Stimulated activated CD4-positive, alpha-beta T cell treated with anti-CD3 and anti-CD28 coated beads, TNF-alpha, amount 100 ng/mL, for 1 hour (primary cell): ENCODE measurements at regions not wholly inside any gene's neighbourhood (a gene's known extent, or its start where the extent isn't known, plus 50 kb on each side); places are given as distances from the start of the nearest gene placed in this dataset.
"Not testable (repeated sequence)": the region's sequence is repeated elsewhere in the genome, so short reads cannot be mapped to it uniquely, and the experiment has no call there.

Source experiments
- DNase-seq, 3 donors: peaks; one replicate each; pipeline ENCODE4 v3.0.0-alpha.2; 2020; ENCODE audit warnings: low read depth in 3 of 3, low spot score in 1 of 3

DNA sequence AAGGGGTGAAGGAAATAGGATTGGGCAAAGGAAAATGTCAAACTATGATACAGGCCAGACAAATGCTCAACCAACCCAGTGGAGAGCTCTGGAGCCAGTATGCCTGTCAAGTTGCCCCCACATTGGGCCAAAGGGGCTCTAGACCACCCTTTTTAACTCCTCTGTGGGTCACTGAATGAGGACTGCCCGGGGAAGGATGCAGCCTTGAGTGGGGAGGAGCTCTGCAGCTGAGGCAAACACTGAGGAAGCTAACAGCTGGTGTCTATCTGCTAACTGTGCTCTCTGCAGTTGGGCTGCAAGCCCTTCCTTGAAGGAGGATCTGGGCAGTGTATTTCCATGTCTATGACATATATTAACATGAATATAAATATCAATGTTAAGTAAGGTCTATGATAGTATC, 98.4 kb upstream of the PRSS16 start:
- no peak for DNase-seq

DNA sequence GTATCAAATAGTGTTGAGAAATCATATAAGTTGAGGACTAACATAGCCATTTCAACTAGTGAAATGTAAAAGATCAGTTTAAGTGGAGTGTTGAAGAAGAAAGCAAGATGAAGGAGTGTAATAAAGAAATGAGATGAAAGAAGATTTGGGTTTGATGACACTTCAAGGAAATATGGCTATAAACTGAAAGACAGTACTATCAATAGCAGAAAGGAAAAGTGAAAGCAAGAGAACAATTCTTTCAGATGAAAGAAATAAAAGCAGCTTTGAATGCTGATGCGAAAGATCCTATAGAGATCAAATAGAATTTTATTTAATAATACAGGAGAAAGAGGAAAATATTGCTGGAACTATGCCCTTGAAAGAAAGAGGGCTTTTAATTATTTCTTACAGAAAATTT, 92.8 kb upstream of the PRSS16 start:
- no peak for DNase-seq

DNA sequence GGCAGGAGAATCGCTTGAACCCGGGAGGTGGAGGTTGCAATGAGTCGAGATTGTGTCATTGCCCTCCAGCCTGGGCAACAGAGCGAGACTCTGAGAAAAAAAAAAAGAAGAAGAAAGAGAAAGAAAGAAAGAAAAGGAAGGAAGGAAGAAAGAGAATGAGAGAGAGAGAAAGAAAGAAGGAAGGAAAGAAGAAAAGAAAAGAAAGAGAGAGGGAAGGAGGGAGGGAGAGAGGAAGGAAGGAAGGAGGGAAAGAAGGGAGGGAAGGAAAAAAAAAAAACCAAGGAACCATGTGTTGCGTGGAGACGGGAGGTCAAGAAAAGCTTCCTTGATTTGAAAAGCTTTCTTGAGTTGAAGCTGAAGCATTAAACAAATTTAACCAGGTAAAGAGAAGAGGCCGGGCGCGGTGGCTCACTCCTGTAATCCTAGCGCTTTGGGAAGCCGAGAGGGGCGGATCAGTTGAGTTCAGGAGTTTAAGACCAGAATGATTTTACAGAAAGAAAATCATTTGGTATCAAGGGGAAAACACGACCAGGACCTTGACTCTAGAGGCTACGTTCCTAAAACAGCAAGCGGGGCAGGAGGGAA, 90.5 kb upstream of the PRSS16 start:
- no peak for DNase-seq

DNA sequence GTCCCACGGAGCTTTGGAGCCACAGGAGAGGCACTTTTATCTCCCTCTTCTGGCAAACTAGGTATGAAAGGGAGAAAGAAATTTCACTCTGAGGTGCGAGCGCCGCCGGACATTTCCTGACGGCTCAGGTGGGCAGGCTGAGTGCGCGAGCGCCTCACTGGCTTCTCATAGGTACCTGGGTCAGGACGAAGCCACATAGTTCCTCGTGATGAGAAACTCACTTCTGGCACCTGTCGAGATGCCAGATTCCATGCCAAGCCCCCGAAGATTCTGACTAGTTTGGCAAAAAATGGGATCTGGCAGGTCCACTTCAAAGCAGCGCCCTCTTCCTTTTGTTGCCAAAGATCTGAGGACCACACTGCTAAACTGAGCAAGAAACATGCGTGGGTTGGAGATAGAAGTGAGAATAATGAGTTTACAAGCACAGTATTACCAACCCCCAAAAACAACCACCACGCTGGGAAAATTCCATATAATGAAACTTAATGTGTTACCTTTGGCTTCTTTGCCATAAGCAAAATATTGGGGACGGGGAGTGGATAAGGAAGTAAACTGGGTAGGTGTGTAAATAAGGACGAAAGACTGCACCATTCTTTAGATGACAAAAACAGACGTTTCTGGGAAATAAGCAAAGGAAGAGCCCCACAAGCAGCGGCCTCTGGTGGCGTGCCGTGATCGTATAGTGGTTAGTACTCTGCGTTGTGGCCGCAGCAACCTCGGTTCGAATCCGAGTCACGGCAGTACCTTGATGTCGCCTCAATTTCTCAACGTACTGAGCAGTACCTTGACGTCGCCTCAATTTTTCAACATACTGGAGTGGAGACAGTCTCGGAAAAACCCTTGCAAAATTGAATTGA, 89.8 kb upstream of the PRSS16 start:
- DNase-seq: peak in 2 of 3 donors; percentile 66 to 75

DNA sequence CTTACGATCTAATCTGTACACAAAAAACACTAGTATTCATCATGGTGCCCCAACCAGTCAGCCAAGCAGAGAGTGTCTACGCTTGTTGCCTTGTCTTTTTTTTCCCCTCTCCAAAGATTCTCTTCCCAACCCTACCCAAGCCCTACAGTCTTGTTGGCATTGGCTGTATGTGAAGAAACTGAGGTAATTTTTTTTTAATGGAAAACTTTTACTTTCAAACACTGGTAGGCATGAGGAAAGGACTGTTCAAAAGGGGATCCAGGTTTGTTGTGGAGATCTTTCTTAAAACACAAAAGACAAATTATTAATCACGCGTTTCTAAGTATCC, 89.2 kb upstream of the PRSS16 start:
- DNase-seq: no peak

DNA sequence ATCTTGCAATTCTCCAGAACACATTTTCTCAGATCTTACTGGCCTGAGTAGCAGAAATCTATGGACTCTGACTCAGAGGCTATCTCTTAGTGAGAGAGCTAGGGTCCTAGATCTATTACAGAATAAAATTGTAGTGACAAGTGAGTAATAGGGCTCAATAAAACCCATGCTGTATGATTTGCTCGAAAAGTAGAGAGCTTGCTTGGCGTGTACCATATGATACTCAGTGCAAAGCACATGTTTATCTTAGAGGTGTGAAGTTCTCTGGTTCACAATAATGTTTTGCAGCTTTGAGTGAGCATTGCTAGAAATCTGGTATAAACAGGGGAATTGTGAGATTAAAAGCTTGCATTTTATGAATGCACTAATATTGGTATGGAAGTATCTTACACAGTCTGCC, 87.8 kb upstream of the PRSS16 start:
- no peak for DNase-seq

DNA sequence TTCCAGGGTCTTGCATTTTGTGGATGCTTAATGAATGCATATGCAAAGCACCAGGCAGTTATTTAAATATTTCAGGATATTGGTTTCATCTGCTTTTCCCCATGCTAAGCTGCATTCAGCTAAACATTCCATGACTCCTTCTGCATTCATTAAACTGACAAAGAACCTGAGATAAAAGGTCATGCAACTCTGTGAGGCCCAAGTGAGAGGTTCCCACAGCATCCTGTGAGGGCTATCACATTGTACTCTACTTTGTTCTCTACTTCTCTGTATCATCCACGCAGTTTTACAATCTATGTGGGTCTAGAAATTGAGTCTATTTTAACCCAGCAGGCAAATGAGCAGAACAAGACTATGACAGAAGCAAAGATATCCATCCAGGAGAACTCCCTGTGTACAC, 86.4 kb upstream of the PRSS16 start:
- no peak for DNase-seq

DNA sequence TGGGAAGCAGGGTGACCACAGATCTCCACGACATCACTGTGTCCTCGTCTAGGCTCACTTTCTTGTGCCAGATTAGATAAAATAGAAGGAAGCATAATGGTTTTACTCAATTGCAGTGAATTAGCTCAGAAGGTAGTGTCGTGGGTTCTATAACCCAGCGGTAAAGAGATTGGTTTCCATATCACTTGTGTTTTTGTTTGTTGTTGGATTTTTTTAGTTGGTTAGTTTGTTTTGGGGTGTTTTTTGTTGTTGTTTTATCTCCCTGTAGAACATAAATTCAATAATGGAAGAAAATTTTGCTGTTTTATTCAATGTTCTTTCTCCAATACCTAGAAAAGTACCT, 85.9 kb upstream of the PRSS16 start:
- DNase-seq: no peak

DNA sequence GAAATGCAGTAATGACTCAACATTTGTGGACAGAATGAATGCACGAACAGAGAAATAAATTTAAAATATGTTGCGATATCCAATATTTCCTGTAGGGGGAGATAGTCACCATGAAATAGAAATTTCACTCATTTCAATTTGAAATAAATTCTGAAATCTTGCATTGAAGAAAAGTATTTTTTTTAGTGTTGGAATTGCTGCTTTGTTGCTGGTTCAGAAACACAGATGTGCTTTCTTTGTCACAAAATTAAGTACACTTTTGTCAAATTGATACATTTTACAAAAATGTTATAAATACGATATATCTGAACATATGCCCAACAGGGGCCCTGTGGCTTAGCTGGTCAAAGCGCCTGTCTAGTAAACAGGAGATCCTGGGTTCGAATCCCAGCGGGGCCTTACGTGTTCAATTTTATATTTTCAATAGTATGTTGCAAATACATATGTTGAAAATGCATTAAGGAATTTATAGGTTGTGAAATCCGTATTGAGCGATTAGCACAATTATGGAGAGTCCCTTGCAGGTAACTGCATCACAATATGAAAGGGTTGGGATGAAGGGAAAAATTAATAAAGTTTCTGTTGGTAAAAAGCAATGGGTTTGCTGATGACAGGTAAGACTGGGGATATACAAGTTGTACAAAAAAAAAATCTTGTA, 85.4 kb upstream of the PRSS16 start:
- DNase-seq: no peak

DNA sequence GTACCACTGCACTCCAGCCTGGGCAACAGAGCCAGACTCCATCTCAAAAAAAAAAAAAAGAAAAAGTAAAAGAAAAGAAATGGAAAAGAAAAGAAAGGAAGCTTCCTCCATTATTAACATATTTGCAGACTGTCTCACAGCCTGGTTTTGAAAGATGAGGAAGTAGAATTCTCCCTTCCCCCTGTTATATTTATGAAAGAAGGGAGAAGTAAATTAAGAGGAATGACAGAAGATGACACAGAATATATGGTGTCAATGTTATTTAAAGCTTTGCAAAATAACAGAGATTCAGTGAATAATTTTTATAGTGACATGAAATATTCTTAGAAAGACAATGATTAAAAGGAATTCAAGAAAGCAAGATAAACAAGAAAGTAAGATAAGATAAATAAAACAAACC, 83.7 kb upstream of the PRSS16 start:
- DNase-seq: no peak

DNA sequence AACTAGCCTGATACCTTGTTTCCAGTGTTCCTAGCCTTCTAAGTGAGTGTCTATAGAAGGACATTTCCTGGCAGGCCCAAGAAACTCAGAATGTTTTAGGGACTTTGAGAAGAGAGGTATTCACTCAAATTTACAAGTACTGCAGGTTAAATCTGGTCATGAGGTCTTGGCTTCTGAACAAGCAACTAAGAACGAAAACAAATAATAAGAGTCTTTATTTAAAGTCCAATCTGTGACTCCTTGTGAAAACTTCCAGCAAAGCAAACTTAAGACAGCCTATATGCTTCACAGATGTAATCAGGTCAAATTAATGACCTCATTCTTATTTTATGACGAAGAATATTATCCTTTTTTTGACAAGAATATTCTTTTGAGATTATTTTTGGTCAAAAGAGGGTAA, 79.4 kb upstream of the PRSS16 start:
- DNase-seq: no peak

DNA sequence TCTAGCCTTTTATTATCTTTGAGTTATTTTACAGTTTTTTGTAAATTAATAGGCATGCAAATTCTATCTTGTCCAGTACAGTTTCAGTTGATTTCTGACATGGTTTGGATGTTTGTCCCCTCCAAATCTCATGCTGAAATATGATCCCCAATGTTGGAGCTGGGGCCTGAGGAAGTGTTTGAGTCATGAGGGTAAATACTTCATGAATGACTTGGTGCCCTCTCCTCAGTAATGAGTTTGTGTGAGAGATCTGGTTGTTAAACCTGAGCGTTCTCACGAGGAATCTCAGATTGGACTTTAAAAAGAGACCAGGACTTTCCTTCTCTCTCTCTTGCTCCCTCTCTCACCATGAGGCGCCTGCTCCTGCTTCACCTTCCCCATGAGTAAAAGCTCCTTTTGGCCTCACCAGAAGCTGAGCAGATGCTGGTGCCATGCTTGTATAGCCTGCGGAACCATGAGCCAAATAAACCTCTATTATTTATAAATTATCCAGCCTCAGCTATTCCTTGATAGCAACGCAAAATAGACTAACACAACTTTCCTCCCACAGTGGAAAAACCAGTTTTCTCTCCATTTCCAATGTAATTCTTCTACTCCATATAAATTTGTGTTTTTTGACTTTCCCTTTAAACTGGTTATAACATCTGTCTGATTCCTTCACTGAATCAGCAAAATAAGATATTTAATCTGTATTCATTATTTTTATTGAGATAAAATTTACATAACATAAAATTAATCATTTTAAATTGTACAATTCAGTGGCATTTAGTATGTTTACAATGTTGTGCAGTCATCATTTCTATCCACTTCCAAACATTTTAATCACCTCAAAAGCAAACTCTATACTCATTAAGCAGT, 78.7 kb upstream of the PRSS16 start:
- no peak for DNase-seq

DNA sequence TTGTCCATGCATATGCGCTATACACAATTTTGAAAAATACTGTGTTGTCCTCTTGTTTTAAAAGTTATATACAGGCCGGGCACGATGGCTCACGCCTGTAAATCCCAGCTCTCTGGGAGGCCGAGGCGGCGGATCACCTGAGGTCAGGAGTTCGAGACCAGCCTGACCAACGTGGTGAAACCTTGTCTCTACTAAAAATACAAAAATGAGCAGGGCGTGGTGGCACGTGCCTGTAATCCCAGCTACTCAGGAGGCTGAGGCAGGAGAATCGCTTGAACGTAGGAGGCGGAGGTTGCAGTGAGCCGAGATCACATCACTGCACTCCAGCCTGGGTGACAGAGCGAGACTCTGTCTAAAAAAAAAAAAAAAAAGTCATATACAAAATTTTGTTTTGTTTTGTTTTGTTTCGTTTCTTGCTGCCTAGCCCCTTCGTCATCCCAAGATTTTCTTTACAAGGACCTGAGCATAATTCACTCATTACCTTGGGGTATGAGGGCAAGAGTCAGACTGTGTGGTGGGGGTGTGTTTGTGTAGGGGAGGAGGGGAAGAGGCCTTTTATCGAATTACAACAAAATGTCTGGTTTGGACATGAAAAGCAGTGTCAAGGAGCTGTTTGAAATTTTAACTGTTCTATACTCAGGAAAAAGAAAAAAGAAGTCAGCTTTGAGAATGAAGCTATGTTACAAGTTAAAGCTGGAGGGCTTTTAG, 74.8 kb upstream of the PRSS16 start:
- not testable (repeated sequence) for DNase-seq

DNA sequence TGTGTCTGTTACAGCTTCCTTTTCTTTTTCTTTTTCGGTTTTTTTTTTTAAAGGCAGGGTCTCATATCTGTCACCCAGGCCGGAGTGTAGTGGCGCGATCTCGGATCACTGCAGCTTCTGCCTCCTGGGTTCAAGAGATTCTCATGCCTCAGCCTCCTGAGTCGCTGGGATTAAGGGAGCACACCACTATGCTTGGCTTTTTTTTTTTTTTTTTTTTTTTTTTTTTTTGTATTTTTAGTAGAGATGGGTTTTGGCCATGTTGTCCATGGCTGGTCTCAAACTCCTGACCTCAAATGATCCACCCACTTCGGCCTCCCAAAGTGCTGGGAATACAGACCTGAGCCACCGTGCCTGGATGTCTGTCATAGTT, 74.3 kb upstream of the PRSS16 start:
- DNase-seq: not testable (repeated sequence)

DNA sequence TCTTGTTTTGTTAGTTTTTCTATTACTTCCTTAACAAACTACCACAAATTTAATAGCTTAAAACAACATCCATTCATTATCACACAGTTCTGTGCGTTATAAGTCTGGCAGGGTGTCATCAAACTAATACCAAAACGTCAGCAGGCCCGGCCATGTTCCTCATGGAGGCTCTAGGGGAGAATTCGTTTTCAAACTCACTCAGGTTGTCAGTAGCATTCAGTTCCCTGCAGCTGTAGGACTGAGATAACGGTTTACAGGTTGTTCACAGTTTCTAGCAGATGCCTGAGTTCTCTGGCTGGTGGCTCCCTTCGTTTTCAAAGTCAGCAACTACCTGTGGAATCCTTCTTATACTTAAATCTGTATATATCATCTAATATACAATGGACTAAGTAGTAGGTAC, 72.5 kb upstream of the PRSS16 start:
- DNase-seq: no peak

DNA sequence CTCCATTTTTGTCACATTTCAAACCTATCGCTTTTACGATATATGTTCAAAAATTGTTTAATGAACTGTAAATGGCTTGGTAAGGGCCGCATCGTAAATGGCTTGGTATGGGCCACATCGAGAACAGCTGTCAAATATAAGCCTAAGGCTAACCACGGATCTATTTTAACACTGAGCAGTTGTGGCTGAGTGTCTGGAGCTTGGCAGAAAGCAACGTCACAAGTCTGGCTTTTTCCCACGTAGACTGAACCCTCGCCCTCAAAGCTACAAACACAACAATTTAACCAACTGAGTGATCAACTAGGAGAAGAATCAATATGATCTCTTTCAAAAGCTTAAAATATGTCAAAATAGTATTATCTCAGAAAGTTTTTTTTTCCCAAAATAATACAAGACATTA, 71.4 kb upstream of the PRSS16 start:
- no peak for DNase-seq

DNA sequence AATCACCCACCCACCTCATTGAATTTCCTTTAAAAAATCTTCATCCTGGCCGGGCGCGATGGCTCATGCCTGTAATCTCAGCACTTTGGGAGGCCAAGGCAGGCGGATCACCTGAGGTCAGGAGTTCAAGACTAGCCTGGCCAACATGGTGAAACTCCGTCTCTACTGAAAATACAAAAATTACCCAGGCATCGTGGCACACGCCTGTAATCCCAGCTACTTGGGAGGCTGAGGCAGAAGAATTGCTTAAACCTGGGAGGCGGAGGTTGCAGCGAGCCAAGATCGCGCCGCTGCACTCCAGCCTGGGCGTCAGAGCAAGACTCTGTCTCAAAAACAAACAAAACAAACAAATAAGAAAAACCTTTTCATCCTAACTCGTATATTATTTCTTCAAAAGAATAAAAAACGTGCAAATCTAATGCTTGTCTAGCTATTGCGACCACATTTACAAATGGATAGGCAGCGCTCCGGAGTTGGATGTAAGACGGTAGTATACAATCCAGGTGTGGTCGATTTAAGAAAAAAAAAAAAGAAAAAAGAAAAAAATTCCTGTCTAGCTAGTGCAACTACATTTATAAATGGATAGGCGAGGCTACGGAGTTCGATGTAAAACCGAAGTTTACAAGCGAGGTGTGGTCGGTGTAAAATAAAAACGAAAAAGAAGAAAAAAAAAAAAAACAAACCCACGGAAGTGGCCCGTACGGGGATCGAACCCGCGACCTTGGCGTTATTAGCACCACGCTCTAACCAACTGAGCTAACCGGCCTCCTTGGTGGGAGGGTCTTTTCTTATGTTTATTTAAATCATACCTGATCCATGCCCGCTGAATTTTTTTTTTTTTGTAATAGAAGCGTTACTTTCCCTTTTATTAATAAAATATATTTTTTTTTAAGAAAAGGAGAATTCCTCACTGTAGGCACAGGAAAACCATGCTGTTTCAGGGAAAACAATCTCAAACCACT, 70.7 kb upstream of the PRSS16 start:
- DNase-seq: peak in 2 of 3 donors; percentile 45 to 71

DNA sequence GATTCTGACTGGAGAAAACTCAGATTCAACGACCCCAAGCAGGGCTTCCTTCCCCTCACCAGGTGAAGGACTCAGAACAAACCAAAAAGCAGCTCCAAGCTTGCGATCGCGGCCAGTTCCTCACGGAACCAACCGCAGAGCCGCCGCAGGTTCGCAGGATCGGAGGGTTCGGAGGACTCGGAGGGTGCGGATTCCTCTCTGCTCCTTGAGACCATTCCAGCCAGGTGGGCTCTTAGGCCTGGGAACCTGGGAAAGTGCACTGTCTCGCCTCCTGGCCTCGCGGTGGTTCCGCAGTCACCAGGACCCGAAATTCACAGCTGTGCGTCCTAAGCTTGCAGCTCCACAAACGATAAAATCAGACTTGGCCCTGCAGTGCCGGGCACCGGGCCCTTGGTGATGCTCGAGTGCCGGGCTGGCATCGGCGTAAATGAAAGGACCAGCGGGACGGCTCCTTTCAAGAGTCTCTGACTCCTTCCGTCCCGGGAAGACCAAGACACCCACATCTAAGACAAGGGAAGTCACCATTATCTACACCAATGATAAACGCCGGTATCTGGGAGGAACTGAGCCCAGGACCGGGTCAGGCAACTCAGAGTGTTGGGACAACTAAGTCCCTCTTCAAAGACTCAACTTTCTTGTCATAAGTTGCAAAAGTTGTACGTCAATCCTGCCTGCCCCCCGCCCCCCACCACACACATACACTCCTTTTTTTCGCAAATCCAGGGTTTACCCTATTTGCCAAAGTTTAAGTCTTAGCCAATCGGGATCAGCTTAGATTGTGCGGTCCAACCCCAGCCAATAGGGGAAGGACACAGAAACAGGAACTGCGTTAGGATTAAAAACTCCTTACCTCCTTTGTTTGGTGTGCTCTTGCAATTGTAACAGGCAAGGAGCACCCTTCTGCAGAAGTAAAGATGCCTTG, 69.8 kb upstream of the PRSS16 start:
- peak; percentile 32 to 53 (median 47) for DNase-seq

DNA sequence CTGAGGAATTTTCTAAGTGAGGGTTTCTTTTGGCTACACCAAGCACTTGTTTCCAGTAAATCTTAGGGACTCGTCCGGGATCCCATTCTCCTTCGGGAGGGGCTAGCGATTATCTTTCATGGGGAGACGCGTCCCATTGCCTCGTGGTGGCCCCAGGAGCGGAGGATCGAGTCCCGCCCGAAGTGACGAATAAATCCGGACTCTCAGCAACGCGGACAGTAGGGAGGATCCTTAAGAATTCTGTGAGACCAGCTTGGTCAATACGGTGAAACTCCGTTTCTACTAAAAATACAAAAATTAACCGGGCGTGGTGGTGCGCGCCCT, 69.1 kb upstream of the PRSS16 start:
- DNase-seq: no peak
